ENCODE measurements at regions not wholly inside any gene's neighbourhood (a gene's known extent, or its start where the extent isn't known, plus 50 kb on each side); places are given as distances from the start of the nearest gene placed in this dataset.

DNA sequence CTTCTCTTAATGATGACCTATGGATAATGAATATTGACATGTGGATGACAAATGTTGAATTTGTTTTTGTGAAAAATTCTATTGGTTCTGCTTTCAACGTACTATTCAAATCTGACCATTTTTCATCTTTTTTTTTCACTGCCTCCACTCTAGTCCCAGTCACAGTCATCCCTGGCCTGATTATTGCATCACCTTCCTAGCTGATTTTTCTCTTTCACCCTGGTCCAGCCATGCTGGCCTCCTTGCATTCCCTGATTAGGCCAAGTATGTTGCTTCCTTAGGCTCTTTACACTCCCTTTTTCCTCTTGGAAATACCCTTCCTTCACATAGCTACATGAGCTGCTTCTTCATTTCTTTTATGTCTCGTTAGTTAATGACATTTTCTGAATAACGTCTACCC lies 58.1 kb upstream of the MAP9 start:
- TF ChIP-seq, protein P1, sequence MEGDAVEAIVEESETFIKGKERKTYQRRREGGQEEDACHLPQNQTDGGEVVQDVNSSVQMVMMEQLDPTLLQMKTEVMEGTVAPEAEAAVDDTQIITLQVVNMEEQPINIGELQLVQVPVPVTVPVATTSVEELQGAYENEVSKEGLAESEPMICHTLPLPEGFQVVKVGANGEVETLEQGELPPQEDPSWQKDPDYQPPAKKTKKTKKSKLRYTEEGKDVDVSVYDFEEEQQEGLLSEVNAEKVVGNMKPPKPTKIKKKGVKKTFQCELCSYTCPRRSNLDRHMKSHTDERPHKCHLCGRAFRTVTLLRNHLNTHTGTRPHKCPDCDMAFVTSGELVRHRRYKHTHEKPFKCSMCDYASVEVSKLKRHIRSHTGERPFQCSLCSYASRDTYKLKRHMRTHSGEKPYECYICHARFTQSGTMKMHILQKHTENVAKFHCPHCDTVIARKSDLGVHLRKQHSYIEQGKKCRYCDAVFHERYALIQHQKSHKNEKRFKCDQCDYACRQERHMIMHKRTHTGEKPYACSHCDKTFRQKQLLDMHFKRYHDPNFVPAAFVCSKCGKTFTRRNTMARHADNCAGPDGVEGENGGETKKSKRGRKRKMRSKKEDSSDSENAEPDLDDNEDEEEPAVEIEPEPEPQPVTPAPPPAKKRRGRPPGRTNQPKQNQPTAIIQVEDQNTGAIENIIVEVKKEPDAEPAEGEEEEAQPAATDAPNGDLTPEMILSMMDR (IDR thresholded peaks at IDR 0.05) = no peak
- no peak for TF ChIP-seq POLR2A (IDR thresholded peaks at IDR 0.05)
- no peaks in the 10 kb centered on the region for H3K9me3 ChIP-seq
- H3K27ac ChIP-seq = no peak overlapping the region
- intact Hi-C loops (cut with DNase I; ENCODE audit: low total_unique reads) = no loop called here
- no peak overlapping the region for H3K4me3 ChIP-seq
- no peaks in the 10 kb centered on the region for H3K27me3 ChIP-seq
- DNase-seq = no peak
- H3K36me3 ChIP-seq = no peaks in the 10 kb centered on the region
- H3K4me1 ChIP-seq = no peaks in the 10 kb centered on the region

DNA sequence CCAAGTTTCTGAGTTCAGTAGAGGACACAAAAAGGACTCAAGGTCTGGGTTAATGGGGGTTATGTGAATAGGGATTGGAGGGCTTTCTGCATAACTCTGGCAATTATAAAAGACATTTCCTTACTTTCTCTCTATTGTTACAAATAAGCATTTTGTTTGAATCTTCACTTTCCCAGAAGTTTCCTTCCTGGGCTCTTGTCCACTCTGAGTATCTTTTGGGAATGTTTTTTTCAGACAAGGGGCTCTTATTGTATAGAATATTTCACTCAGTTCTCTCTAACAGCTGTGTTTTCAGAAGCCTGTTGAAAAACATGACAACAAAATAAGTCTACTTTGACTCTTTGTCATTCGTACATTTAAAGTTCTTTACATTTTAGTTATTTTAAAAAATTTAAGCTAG lies 57.6 kb upstream of the MAP9 start:
- Histone ChIP-seq H3K27me3 (no peaks in the 10 kb centered on the region), H3K4me1 (no peaks in the 10 kb centered on the region), H3K9me3 (no peaks in the 10 kb centered on the region), H3K36me3 (no peaks in the 10 kb centered on the region), H3K27ac (no peak overlapping the region), H3K4me3 (no peak overlapping the region)
- no peak for TF ChIP-seq POLR2A (IDR thresholded peaks at IDR 0.05)
- TF ChIP-seq, protein P1 (IDR thresholded peaks at IDR 0.05) = no peak
- intact Hi-C loops (cut with DNase I; ENCODE audit: low total_unique reads) = no loop called here
- no peak for DNase-seq

DNA sequence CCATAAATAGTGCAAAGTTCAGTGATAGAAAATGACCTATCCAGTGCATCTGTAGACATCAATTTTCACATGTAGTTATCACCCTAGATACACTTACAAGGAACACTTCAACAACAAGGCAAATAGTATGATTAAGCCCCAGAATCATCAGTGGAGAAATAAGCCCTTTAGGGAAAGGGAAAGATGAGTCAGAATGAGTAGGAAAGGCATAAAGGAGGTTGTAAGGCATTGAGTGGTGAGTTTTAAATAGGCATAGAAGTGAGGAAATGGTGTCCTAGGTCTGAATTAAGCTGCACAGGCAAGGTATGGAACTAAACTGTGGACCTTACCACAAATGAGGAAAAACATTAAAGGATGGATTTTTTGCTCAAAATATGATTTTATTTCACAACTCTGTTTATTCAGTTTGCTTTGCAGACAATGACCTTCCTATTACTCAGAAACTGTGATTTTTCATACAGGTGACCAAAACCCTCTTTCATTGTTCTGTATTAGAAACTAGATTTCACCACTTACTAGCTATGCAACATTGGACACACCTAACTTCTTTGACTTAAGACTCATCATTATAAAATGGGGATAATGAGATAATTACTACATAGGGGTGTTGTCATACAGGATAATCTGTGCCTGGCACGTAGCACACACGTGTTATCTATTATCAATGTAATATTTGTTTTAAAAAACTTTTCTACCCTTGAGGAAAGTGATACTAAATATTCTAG lies 57.0 kb upstream of the MAP9 start:
- Histone ChIP-seq H3K4me3 (no peak overlapping the region), H3K27me3 (no peaks in the 10 kb centered on the region), H3K9me3 (no peaks in the 10 kb centered on the region), H3K27ac (no peak overlapping the region), H3K4me1 (no peaks in the 10 kb centered on the region), H3K36me3 (no peaks in the 10 kb centered on the region)
- intact Hi-C loops (cut with DNase I; ENCODE audit: low total_unique reads) = no loop called here
- no peak for DNase-seq
- TF ChIP-seq POLR2A (IDR thresholded peaks at IDR 0.05) = no peak
- TF ChIP-seq, protein P1 (IDR thresholded peaks at IDR 0.05) = no peak

DNA sequence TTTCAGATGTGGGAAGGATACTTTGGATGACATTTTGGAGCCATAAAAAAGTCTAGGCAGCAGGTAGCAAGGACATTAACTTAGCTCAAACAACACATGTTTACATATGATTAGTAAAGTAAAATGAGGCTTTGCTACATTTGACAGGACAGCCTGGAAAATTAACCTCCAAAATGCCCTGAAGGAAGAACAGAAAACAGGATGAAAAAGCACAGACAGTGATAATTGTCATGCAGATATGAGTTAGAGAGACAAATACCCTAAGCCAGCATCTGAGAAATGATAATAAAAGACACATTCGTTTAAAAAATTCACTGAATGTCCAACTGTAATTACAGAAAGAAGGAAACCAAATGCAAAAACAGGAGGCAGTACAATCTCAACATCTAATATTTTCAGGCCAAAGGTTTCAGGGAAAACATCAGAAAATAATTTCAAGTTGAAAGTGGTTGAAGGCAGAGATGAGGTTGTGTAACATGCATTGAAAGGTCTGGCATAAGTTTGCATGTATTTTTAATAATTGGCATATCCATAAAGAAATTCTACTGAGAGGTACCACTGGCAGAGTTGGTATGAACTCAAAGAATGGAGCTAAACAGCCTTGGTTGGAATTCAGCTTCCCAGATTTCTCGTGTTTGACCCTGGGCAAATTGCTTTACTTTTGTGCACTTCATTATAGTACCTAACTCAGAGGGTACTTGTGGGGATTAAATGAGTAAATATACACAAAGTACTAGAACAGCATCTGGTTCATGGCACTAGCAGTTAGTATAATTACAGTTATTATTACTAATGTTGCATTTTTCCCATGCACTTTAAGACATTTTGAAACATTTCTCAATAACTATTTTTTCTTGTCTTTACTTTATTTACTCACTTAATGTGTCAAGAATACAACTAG lies 54.4 kb upstream of the MAP9 start:
- no peaks in the 10 kb centered on the region for H3K27me3 ChIP-seq
- TF ChIP-seq, protein P1 (IDR thresholded peaks at IDR 0.05) = no peak
- no peak for TF ChIP-seq POLR2A (IDR thresholded peaks at IDR 0.05)
- no peak overlapping the region for H3K27ac ChIP-seq
- no peak for DNase-seq
- intact Hi-C loops (cut with DNase I; ENCODE audit: low total_unique reads) = no loop called here
- H3K9me3 ChIP-seq = no peaks in the 10 kb centered on the region
- H3K4me1 ChIP-seq = no peaks in the 10 kb centered on the region
- H3K36me3 ChIP-seq = no peaks in the 10 kb centered on the region
- no peak overlapping the region for H3K4me3 ChIP-seq

DNA sequence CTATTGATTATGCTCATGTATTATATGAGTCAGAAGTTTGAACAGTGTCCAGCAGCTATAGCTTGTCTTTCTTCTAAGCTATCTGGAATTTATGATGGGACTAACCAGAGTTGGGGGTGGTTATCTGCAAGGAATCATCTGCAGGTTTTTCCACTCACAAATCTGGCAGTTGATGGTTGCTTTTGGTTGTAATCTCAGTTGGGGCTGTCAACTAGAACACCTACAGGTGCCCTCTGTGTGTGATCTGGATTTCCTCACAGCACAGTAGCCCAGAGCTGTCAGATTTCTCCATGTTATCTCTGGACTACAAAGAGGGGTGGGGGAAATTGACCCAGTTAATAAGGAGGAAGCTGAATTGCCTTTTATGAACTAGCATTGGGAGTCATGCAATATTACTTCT lies 51.4 kb upstream of the MAP9 start:
- Histone ChIP-seq H3K4me1 (no peaks in the 10 kb centered on the region), H3K36me3 (no peaks in the 10 kb centered on the region), H3K27me3 (no peaks in the 10 kb centered on the region), H3K4me3 (no peak overlapping the region), H3K27ac (peak overlapping the region in 1 of 2 donors; percentile 64), H3K9me3 (no peaks in the 10 kb centered on the region)
- DNase-seq = no peak
- no peak for TF ChIP-seq POLR2A (IDR thresholded peaks at IDR 0.05)
- TF ChIP-seq, protein P1 (IDR thresholded peaks at IDR 0.05) = no peak
- intact Hi-C loops (cut with DNase I; ENCODE audit: low total_unique reads) = no loop called here

Measured in uterus (tissue), 3 donors.